ENCODE measurements at regions not wholly inside any gene's neighbourhood (a gene's known extent, or its start where the extent isn't known, plus 50 kb on each side); places are given as distances from the start of the nearest gene placed in this dataset.

- Histone ChIP-seq H3K27ac (ENCODE audit: low read length) (no peak overlapping the region), H3K4me1 (ENCODE audit: control insufficient read depth, insufficient read depth, low read length) (no peaks in the 10 kb centered on the region), H3K27me3 (ENCODE audit: control insufficient read depth, insufficient read depth, low read length) (no peaks in the 10 kb centered on the region), H3K36me3 (ENCODE audit: control insufficient read depth, insufficient read depth, low read length) (no peaks in the 10 kb centered on the region), H3K9me3 (ENCODE audit: control insufficient read depth, insufficient read depth, low read depth, low read length) (0 out of 2 replicates have a peak, but pooled peaks cover 4% of the 10 kb centered on the region), H3K4me3 (ENCODE audit: low read depth in 2 of 2, low read length in 2 of 2) (no peak overlapping the region)
- no TSS peak for BruUV-seq (replicated peaks)
- ATAC-seq: no peak
- ChIA-PET CTCF (no interaction called here), POLR2A (no interaction called here)
- in situ Hi-C loops (cut with HindIII; ENCODE audit: low pct_unique_long_range_greater_than_20kb, low sequenced_read_pairs) (no loop called here), intact Hi-C loops (cut with micrococcal nuclease; ENCODE audit: unreplicated experiment) (no loop called here)
- TF ChIP-seq POLR2AphosphoS5 (IDR thresholded peaks at IDR 0.05; ENCODE audit: low read depth, low read length) (no peak), CTCF (IDR thresholded peaks at IDR 0.05) (no peak), REST (IDR thresholded peaks at IDR 0.05; ENCODE audit: insufficient read depth in 1 of 2, low read depth in 2 of 2, low read length in 1 of 2) (no peak)
- no peak for DNase-seq (ENCODE audit: low read depth, low spot score)
These were observed 2619.6 kb downstream of the PCDH7 start for GRCh38 chr4:33339762-33340161.

- Histone ChIP-seq H3K27ac (ENCODE audit: low read length) (no peak overlapping the region), H3K9me3 (ENCODE audit: control insufficient read depth, insufficient read depth, low read depth, low read length) (0 out of 2 replicates have a peak, but pooled peaks cover 4% of the 10 kb centered on the region), H3K4me3 (ENCODE audit: low read depth in 2 of 2, low read length in 2 of 2) (no peak overlapping the region), H3K36me3 (ENCODE audit: control insufficient read depth, insufficient read depth, low read length) (no peaks in the 10 kb centered on the region), H3K4me1 (ENCODE audit: control insufficient read depth, insufficient read depth, low read length) (no peaks in the 10 kb centered on the region), H3K27me3 (ENCODE audit: control insufficient read depth, insufficient read depth, low read length) (no peaks in the 10 kb centered on the region)
- BruUV-seq (replicated peaks): no TSS peak
- CTCF ChIA-PET: no interaction called here
- TF ChIP-seq CTCF (IDR thresholded peaks at IDR 0.05) (no peak), POLR2AphosphoS5 (IDR thresholded peaks at IDR 0.05; ENCODE audit: low read depth, low read length) (no peak), SIN3A (IDR thresholded peaks at IDR 0.05; ENCODE audit: borderline replicate concordance, insufficient read depth, low read depth, low read length) (no peak), TCF7L2 (IDR thresholded peaks at IDR 0.05; ENCODE audit: low read depth, low read length) (no peak), REST (IDR thresholded peaks at IDR 0.05; ENCODE audit: insufficient read depth in 1 of 2, low read depth in 2 of 2, low read length in 1 of 2) (no peak)
- in situ Hi-C loops (cut with HindIII; ENCODE audit: low pct_unique_long_range_greater_than_20kb, low sequenced_read_pairs): no loop called here
- no peak for DNase-seq (ENCODE audit: low read depth, low spot score)
- intact Hi-C loops (cut with micrococcal nuclease; ENCODE audit: unreplicated experiment): no loop called here
- POLR2A ChIA-PET: no interaction called here
- ATAC-seq: no peak
These were observed 2620.0 kb downstream of the PCDH7 start for GRCh38 chr4:33340168-33340567.

Measured in Panc1 (cell line).